DMS 273 treated with DMSO at 0.1 percent for 48 hours (cell line): ENCODE measurements at regions not wholly inside any gene's neighbourhood (a gene's known extent, or its start where the extent isn't known, plus 50 kb on each side); places are given as distances from the start of the nearest gene placed in this dataset.
A peak's percentile ranks its signal among the peaks of the same experiment; 100 is the strongest.

Experiments used
- DNase-seq: peaks from one replicate; lab custom pipeline; 2025; lab: John Stamatoyannopoulos, UW

DNA sequence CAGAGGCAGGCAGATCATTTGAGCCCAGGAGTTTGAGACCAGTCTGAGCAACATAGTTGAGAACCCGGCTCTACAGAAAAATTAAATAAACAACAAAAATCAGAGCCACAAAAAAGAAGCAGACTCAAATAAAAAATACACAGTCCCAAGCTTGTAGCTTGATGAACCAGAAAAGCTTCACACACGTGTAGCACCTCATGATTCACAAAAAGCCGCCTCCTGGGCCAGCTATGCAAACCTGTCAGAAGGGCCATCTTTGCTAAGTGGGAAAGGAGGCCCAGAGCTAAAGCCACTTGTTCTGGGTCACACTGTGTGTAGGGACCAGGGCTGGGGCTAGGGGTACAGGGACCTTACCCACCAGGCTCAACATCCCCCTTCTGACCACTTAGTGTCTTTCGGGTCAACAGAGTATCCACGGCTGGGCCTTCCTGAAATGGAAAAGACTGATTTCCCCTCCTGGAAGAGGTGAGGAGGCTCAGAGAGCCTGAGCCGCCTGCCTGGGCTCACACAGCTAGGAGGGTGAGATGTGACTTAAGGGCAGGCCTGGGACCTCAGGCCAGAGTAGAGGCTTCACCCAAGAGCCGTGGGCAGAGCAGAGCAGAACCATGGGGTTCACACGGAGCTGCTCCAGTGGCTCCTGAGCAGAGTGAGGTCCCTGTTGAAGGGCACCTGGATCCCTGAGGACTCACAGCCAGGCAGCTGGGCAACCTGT lies 269.6 kb downstream of the PARN start:
- no peak for DNase-seq

DNA sequence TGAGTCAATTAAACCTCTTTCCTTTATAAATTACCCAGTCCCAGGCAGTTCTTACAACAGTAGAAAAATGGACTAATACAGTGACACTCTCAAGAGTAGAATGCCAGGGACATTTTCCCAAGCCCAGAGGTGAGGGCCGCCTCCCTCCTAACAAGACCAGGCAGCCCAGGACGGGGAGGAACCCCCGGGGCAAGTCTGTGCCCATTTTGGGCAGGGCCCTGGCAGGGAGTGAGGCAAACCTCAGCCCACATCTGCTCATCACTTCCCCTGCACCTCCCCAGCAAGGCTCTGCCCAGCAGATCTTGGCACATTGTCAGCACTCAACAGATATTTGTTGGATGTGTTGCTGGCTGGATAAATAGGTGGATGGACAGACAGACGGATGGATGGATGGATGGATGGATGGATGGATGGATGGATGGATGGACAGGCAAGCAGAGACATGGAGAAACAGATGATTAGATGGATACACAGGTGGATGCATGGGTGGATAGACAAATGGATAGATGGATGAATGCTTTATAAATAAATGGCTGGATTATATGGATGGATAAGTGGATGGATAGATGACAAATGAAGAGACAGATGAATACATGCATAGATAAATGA lies 271.3 kb downstream of the PARN start:
- peak; percentile 14 for DNase-seq

DNA sequence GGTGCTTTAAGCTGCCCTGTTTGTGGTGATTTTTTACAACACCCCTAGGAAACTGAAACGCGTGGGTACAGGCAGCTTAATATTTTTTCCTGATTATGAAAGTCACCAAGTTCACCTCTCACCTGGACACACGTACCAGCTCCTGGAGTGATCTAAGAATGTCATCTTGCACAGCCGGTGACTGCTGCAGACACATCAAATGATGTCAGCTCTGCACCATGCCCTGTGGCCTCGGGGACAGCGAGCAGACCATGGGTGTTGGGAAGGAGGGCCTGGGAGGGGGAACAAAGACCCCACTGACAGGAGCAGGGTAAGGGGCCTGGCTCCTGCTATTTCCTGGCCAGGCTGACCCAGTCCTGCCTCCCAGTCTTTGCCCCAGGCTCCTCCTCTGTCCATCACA lies 272.7 kb downstream of the PARN start:
- no peak for DNase-seq

DNA sequence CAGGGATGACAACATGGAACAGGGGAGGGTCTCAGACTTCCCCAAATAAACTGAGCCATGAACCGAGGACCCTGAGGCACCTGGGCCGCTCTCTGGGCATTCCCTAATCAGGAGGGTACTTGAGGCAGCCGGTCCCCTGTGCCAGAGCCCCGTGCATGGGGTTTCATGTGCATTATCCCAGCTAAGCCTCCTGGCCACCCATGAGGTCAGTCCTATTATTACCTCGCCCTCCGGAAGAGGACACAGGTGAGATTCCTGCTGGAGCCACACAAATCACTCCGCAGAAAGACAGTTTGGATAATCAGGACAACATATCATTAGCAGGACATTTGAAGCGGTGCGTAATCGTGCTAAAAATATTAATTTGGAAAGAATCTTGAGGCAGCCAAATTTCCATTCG lies 274.0 kb downstream of the PARN start:
- DNase-seq: no peak

DNA sequence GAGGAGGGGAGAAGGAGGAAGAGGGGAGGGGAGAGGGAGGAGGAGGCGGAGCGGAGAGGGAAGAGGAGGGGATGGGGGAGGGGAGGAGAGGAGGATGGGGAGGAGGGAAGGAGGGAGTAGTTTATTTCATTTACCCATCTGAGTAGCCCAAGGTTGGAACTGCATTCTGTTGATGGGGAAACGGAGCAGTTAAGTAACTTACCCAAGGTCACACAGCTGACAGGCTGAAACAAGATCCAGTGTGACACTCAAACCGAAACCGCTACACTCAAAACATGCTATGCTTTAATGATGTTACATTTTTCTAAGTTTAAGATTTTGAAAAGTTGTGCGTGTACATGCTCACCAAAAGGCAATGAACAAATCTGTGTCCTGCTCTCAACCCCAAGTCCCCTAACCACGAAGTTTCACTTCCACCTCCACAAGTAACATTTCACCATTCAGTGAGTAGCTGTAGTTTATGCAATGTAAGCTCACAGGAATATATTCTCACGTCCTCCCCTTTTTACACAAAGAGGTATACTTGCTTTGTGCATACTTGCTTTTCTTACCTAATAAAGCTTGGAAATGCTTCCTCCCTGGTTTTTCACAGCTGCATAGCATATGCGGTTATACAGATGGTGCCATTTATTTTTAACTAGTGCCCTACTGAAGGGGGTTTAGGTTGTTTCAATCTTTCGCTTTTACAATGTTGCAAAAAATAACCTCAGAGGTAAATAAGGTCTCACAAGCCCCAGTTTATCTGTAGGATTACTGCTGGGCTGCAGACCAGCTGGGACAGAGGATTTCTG lies 275.3 kb downstream of the PARN start:
- peak; percentile 12 for DNase-seq

DNA sequence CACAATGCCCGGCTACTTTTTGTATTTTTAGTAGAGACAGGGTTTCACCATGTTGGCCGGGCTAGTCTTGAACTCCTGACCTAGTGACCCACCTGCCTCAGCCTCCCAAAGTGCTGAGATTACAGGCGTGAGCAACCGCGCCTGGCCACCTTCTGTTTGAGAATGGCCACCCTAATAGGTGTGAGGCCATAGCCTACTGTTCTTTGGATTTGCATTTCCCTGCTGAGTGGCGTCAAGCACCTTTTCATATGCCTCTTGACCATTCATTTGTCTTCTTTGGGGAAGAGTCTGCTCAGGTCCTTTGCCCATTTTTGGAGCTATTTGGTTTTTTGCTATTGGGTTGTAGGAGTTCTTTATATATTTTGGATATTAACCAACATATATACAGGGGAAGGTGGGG lies 276.7 kb downstream of the PARN start:
- no peak for DNase-seq

DNA sequence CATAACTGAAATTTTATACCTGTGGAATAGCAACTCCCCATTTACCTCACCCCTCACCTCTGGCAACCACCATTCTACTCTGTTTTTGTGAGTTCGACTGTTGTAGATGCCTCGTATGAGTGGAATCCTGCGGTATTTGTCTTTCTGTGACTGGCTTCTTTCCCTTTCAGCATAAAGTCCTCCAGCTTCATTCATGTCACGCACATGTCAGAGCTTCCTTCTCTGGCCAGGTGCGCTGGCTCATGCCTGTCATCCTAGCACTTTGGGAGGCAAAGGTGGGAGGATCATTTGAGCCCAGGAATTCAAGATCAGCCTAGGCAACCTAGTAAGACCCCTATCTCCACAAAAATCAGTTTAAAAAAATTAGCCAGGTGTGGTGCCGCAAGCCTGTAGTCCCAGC lies 278.4 kb downstream of the PARN start:
- DNase-seq: no peak

DNA sequence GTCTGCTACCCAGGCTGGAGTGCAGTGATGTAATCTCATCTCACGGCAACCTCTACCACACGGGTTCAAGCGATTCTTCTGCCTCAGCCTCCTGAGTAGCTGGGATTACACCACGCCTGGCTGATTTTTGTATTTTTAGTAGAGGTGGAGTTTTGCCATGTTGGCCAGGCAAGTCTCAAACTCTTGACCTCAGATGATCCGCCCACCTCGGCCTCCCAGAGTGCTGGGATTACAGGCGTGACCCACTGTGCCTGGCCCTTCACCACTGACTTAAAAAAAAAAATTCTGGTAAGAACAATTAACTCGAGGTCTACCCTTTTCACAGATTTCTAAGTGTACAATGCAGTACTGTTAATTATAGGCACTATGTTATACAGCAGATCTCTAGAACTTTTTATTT lies 279.4 kb downstream of the PARN start:
- no peak for DNase-seq

DNA sequence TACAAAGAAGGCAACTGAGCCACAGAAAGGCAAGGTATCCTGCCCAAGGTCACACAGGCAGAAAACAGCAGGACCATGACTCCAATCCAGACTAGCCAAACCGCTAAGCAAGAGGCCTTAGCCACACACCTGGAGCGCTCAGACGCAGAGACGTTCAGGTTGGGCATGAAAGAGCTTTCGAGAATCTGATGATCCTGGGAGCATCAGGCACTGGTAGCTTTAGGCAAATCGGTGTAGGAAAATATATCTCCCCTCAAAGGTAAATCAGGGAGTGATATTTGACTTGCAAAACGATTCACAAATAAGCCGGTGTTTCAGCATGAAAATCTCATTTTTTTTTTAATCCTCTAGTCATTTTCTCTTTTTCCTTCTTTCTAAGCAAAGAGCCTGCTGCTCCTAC lies 279.0 kb downstream of the MRTFB start:
- DNase-seq: no peak

DNA sequence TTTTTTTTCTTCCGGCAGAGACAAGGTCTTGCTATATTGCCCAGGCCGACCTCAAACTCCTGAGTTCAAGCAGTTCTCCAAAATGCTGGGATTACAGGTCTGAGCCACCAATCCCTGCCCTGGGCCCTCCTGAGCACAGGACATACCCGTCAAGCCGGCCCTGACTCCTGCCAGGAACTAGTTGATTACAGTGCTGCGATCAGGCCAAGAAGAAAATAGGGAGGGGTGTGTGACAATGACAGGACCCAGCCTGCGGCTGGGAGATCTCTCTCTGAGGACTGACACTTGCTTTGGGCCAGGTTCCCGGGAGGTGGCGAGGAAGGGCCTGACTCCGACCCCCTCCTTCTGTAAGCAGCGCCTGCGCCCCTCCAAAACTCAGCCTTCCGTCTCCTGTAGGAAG lies 276.6 kb downstream of the MRTFB start:
- no peak for DNase-seq

DNA sequence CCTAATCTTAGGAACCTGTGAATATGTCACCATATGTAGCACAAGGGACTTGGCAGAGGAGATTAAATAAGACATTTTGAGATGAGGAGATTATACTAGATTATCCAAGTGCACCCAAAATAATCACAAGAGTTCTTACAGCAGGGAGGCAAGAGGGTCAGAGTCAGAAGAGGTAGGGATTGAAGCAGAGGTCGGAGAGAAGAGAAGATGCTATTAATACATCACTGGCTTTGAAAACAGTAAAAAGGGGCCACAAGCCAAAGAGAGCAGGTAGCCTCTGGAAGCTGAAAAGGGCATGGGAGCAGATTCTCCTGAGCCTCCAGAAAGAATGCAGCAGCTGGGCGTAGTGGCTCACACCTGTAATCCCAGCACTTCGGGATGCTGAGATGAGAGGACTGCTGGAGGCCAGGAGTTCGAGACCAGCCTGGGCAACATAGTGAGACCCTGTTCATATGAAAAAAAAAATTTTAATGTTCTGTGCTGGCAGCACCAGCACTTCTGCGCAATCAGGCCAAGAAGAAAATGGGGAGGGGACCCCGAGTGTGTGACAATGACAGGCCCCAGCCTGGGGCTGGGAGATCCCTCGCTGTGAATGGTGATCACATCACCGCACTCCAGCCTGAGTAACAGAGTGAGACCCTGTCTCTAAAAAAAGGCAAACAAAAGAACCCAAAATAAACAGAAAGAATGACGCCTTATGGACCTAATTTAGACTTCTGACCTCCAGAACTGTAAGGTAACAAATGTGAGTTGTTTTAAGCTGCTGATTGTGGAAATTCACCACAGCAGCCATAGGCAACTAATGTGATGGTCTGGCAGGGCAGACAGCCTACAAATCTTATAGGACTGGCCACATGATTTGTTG lies 275.4 kb downstream of the MRTFB start:
- no peak for DNase-seq

DNA sequence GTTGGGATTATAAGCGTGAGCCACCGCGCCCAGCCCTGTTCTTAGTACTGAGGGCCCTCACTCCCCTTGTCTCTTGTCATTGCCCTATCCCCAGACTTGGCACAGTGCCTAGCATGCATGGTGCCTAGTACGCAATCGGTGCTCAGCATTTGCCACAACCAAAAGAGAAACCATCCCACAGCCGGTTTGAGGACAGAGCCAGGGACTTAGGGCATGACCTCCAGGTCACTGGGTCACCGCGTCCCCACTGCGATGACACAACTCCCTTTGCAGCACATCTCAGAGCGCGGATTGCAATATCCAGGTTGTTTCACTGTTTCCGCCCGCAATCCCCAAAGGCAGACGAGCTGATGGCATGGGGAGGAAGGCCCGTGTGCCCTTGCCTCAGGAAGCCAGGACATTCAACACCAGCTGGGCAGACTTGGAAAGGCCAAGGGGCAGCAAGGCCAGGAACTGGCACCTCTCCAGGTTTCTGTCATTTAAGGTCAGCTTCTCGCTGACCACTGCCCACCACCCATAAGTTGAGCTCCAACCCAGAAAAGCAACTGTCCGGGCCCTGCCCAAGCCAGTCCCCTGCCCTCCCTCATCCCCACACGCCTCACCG lies 274.5 kb downstream of the MRTFB start:
- no peak for DNase-seq

DNA sequence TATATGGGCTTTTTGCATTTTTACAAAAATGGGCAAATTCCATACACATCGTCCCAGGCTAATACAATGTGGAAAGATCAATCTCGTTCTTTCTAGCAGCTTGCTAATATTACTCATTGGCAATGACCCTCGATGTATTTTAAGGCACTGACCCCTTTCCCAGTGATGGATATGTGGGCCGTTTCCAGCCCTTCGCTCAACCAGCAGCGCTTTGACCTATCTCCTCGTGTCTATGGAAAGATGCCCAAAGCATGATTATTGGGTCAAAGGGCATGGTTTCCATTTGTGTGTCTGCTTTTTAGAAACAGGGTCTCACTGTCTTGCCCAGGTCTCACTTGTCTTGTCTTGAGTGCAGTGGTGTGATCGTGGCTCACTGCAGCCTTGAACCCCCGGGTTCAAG lies 273.8 kb downstream of the MRTFB start:
- no peak for DNase-seq

DNA sequence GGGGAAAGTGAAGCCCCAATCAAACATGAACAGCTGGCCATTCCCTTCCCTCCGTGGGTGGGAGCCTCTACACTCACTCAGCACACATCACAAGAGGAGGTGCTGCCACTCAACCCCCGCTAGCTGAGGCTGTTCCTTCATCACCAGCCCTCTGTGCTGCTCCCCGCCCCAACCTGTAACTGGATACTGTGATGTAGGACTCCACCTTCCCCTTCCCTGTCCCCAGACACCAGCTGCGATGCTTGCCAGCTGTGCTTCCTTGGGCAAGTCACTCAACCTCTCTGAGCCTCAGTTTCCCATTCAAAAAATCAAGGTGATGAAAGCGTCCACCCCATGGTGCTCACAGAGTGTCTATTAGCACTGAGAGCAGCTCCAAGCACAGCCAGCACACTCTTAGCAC lies 273.2 kb downstream of the MRTFB start:
- no peak for DNase-seq

DNA sequence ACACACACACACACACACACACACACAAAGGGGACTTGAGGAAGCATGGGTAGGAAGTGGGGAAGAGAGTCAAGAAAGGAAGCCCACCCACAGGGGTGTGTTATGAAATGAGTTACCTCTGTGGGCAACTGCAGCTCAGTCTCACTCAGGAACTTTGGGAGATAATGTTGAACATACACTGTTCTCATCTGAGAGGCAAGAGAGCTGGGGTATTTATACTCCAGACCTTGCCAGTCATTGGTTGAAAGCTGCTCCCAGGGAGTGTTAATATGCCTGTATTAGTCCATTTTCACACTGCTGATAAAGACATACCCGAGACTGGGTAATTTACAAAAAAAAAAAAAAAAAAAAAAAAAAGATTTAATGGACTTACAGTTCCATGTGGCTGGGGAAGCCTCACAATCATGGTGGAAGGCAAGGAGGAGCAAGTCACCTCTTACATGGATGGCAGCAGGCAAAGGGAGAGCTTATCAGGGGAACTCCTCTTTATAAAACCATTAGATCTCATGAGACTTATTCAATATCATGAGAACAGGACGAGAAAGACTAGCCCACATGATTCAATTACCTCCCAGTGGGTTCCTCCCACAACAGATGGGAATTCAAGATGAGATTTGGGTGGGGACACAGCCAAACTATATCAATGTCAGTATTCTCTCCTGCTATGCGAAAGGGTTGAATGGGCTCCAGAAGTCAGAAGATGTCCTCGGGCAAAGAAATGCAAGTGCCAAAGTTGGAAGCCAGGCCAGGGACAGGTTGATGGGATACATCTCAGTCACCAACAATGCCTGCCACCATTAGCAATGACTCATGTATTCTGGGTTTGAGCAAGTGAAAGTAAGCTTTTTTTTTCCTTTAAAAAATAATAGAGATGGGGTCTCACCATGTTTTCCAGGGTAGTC lies 270.5 kb downstream of the MRTFB start:
- no peak for DNase-seq

DNA sequence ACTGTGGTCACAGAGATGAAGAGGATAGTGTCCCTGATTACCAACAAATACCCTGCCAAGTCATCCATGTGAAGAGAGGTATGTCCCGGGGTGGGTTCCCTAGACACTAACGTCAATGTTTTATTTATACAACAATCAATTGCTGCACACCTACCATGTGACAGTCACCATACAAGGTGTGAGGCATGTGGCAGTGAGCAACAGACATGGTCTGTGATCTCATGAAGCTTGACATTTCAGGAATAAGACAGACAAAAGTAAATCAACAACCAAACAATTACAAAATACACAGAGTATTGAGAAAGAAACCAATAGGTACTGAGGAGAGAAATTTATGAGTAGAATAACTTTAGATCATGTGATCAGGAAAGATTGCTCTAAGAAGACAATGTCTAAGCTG lies 268.6 kb downstream of the MRTFB start:
- no peak for DNase-seq

DNA sequence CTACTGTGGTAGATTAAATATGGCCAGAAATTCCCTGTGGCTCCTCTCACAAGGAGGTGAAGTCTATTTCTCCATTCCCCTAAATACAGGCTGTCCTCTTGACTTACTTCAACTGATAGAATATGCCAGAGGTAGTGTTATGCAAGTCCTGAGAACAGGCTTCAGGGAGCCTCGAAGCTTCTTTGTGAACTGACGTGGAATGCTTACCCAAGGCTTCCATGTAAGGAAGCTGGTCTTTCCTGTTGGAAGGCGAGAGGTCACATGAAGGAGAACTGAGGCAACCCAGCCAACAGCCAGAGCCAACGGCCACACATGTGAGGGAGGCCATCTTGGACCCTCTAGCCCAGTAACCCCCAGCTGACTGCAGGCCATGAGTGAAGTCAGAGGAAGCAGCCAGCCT lies 267.9 kb downstream of the MRTFB start:
- DNase-seq: no peak

DNA sequence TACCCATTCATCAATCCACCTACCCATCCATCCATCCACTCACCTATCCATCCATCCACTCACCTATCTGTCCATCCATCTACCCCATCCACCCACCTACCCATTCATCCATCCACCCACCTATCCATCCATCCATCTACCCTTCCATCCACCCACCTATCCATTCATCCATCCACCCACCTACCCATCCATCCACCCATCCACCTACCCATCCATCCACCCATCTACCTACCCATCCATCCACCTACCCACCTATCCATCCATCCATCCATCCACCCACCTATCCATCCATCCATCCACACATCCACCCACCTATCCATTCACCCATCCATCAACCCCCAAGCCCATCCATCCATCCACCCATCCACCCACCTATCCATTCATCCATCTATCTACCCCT lies 267.1 kb downstream of the MRTFB start:
- no peak for DNase-seq

DNA sequence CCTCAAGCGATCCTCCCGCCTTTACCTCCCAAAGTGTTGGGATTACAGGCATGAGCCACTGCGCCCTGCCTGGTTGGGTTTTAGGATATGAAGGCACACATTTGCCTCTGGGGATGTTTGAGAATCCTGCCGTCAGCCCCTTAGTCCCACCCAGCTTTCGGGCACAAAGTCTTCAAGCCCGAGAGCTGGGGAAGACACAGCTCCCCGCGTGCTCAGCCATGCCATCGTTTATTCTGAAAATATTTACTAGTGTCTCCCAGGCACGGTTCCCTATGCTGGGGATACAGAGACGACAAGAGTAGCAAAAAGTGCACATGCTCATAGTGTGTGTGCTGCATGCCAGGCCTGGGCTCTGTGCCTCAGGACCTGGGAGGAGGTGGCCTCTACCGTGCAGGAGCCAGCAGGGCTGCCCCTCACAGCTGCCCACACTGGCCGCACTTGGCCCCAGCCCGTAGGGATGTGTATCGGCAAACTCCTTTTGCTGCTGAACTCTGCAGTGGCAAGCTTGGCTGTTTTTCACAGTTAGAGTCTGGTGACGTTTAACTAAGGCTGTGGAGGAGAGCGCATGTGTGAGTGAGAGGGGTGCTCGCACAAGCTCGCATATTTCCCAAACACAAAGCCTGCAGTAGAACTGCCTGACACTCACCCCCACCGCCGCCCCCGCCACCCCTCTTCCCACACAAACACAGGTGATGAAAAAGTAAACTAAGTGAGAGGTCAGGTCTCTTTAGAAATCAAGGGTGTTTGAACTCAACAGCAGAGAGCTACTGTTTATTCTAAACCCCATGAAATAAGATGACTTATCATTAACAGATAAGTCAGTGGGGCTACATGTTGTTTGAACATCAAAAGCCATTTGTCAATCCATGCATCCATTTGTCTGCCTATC lies 266.4 kb downstream of the MRTFB start:
- DNase-seq: no peak

DNA sequence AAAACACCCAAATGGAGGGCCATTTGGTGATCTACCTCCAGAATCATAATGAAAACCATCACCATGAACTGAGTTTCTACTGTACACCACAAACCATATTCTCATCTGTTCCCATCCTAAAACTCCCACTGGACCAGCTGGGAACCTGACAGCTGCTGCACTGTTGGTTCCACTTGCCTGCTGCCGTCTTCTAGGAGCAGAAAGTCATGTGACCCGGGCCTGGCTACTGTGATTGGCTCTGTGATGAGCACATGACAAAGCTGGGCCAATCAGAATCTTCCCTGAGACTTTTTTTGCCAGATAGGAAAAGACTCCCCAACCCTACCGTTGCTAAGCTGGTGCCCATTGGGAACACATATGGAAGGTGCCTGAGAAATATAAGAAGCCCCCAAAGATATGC lies 264.2 kb downstream of the MRTFB start:
- DNase-seq: no peak
